CD4-positive, alpha-beta memory T cell (primary cell): ENCODE measurements at regions not wholly inside any gene's neighbourhood (a gene's known extent, or its start where the extent isn't known, plus 50 kb on each side); places are given as distances from the start of the nearest gene placed in this dataset.

Experiments
- CTCF ChIA-PET: fragments of 350-600 bp; sonication (Branson Sonifier 250); formaldehyde crosslinking; loops from one replicate; lab custom pipeline; 2021; ENCODE audit warnings: inconsistent platforms; ENCODE audit not compliant: partially characterized antibody; lab: Charles Lee
- POLR2A ChIA-PET: fragments of 350-600 bp; sonication (Branson Sonifier 250); formaldehyde crosslinking; loops from one replicate; lab custom pipeline; 2021; ENCODE audit not compliant: partially characterized antibody; lab: Charles Lee
- DNase-seq, 5 donors: peaks; one replicate each; pipeline versions ENCODE4 v3.0.0 to v3.0.0-alpha.2; 2020 to 2022; ENCODE audit warnings: mixed read lengths in 1 of 5
- H3K27ac ChIP-seq: one replicate; pipeline ENCODE4 v1.7.0; 2013; ENCODE audit warnings: low read depth, low read length
- H3K27me3 ChIP-seq: 2 replicates; pipeline ENCODE4 v1.7.0; 2013; ENCODE audit warnings: mild to moderate bottlenecking, low read length, moderate library complexity; ENCODE audit not compliant: insufficient read depth
- H3K36me3 ChIP-seq: 2 replicates; pipeline ENCODE4 v1.7.0; 2013; ENCODE audit warnings: mild to moderate bottlenecking, low read length, moderate library complexity; ENCODE audit not compliant: insufficient read depth
- H3K4me1 ChIP-seq: 2 replicates; pipeline ENCODE4 v1.7.0; 2013; ENCODE audit warnings: mild to moderate bottlenecking, low read length, moderate library complexity; ENCODE audit not compliant: insufficient read depth
- H3K4me3 ChIP-seq, 2 donors: one replicate each; pipeline ENCODE4 v1.7.0; 2013; ENCODE audit warnings: low read length in 2 of 2, mild to moderate bottlenecking in 1 of 2
- H3K9me3 ChIP-seq, 2 donors: one replicate each; pipeline ENCODE4 v1.7.0; 2013; ENCODE audit warnings: low read length in 2 of 2, control low read depth in 1 of 2; ENCODE audit not compliant: control insufficient read depth in 1 of 2
- H3K27ac Mint-ChIP-seq, 7 donors: one replicate each; pipeline ENCODE4 v1.8.0; 2020 to 2021; ENCODE audit warnings: mixed read lengths in 7 of 7, mild to moderate bottlenecking in 6 of 7, inconsistent platforms in 3 of 7, moderate library complexity in 3 of 7
- H3K27me3 Mint-ChIP-seq, 2 donors: one replicate each; pipeline ENCODE4 v1.8.0; 2020 to 2021; ENCODE audit warnings: mixed read lengths in 2 of 2
- H3K36me3 Mint-ChIP-seq, 2 donors: one replicate each; pipeline ENCODE4 v1.8.0; 2020 to 2021; ENCODE audit warnings: mixed read lengths in 2 of 2, inconsistent platforms in 1 of 2, mild to moderate bottlenecking in 1 of 2
- H3K4me1 Mint-ChIP-seq, 4 donors: one replicate each; pipeline ENCODE4 v1.8.0; 2020 to 2021; ENCODE audit warnings: mixed read lengths in 4 of 4, mild to moderate bottlenecking in 1 of 4
- H3K4me3 Mint-ChIP-seq, 8 donors: one replicate each; pipeline ENCODE4 v1.8.0; 2020 to 2021; ENCODE audit warnings: mixed read lengths in 8 of 8, mild to moderate bottlenecking in 7 of 8, moderate library complexity in 6 of 8, inconsistent platforms in 3 of 8
- H3K9me3 Mint-ChIP-seq, 8 donors: one replicate each; pipeline ENCODE4 v1.8.0; 2020 to 2021; ENCODE audit warnings: mixed read lengths in 8 of 8, mild to moderate bottlenecking in 5 of 8, inconsistent platforms in 3 of 8, moderate library complexity in 1 of 8
- intact Hi-C: fragments of 100-400 bp; cut with micrococcal nuclease; formaldehyde crosslinking; loops from one replicate; pipeline ENCODE4 v1.15.1; 2023

GRCh38 chr7:25500393-25500921 is 272.2 kb upstream of the NPVF start:
- CTCF ChIA-PET, result no interaction called here
- H3K36me3 Mint-ChIP-seq, result no peaks in the 10 kb centered on the region
- peaks cover 4 to 8% (median 8%) of the 10 kb centered on the region in 4 donors for H3K4me1 Mint-ChIP-seq
- Histone ChIP-seq H3K27me3 (no peaks in the 10 kb centered on the region), H3K4me1 (peaks cover 7% of the 10 kb centered on the region), H3K36me3 (no peaks in the 10 kb centered on the region), H3K27ac (no peak overlapping the region), H3K9me3 (no peaks in the 10 kb centered on the region), H3K4me3 (no peak overlapping the region)
- no peak overlapping the region for H3K4me3 Mint-ChIP-seq
- no peaks in the 10 kb centered on the region for H3K9me3 Mint-ChIP-seq
- DNase-seq, result no peak
- no peak overlapping the region for H3K27ac Mint-ChIP-seq
- POLR2A ChIA-PET, result no interaction called here
- intact Hi-C loops, result no loop called here
- peaks cover 6 to 8% of the 10 kb centered on the region in 2 donors for H3K27me3 Mint-ChIP-seq

GRCh38 chr7:25503306-25503705 is 275.0 kb upstream of the NPVF start:
- no peaks in the 10 kb centered on the region for H3K9me3 ChIP-seq
- no peaks in the 10 kb centered on the region for H3K27me3 ChIP-seq
- no peak overlapping the region for H3K4me3 Mint-ChIP-seq
- ChIA-PET POLR2A (no interaction called here), CTCF (interaction anchor here (1.3 kb wide), 1 partner anchor 244 kb away, joined by 3 read pairs; no protein-coding TSS in a partner anchor)
- H3K27me3 Mint-ChIP-seq, result peaks cover 6 to 8% of the 10 kb centered on the region in 2 donors
- H3K36me3 Mint-ChIP-seq, result no peaks in the 10 kb centered on the region
- H3K4me1 ChIP-seq, result no peaks in the 10 kb centered on the region
- intact Hi-C loops, result no loop called here
- H3K4me1 Mint-ChIP-seq, result no peaks in the 10 kb centered on the region
- H3K36me3 ChIP-seq, result no peaks in the 10 kb centered on the region
- DNase-seq, result no peak
- H3K27ac ChIP-seq, result no peak overlapping the region
- H3K4me3 ChIP-seq, result no peak overlapping the region
- peaks cover 0 to 10% (median 0%) of the 10 kb centered on the region in 8 donors for H3K9me3 Mint-ChIP-seq
- H3K27ac Mint-ChIP-seq, result no peak overlapping the region

- POLR2A ChIA-PET, result no interaction called here
- DNase-seq, result no peak
- Mint-ChIP-seq H3K36me3 (no peaks in the 10 kb centered on the region), H3K9me3 (peaks cover 0 to 9% (median 0%) of the 10 kb centered on the region in 8 donors), H3K4me1 (no peaks in the 10 kb centered on the region), H3K4me3 (no peak overlapping the region), H3K27ac (no peak overlapping the region), H3K27me3 (peaks cover 2 to 3% of the 10 kb centered on the region in 2 donors)
- Histone ChIP-seq H3K36me3 (no peaks in the 10 kb centered on the region), H3K27me3 (no peaks in the 10 kb centered on the region), H3K4me1 (no peaks in the 10 kb centered on the region), H3K9me3 (no peaks in the 10 kb centered on the region), H3K4me3 (no peak overlapping the region), H3K27ac (no peak overlapping the region)
- CTCF ChIA-PET, result no interaction called here
- intact Hi-C loops, result no loop called here
Measured at GRCh38 chr7:25512061-25512687, 283.9 kb upstream of the NPVF start.

GRCh38 chr7:25515633-25516275 is 287.5 kb upstream of the NPVF start:
- no peaks in the 10 kb centered on the region for H3K9me3 ChIP-seq
- H3K27me3 Mint-ChIP-seq, result peaks cover 2 to 3% of the 10 kb centered on the region in 2 donors
- no peak overlapping the region for H3K4me3 ChIP-seq
- H3K4me1 Mint-ChIP-seq, result peaks cover 0 to 12% (median 5%) of the 10 kb centered on the region in 4 donors
- H3K27me3 ChIP-seq, result no peaks in the 10 kb centered on the region
- DNase-seq, result no peak
- no peaks in the 10 kb centered on the region for H3K36me3 ChIP-seq
- ChIA-PET CTCF (no interaction called here), POLR2A (no interaction called here)
- H3K9me3 Mint-ChIP-seq, result peaks cover 0 to 3% (median 0%) of the 10 kb centered on the region in 8 donors
- no peak overlapping the region for H3K4me3 Mint-ChIP-seq
- intact Hi-C loops, result no loop called here
- H3K27ac Mint-ChIP-seq, result no peak overlapping the region
- H3K4me1 ChIP-seq, result no peaks in the 10 kb centered on the region
- H3K27ac ChIP-seq, result no peak overlapping the region
- no peaks in the 10 kb centered on the region for H3K36me3 Mint-ChIP-seq

GRCh38 chr7:25517906-25518305 is 289.6 kb upstream of the NPVF start:
- Mint-ChIP-seq H3K27ac (no peak overlapping the region), H3K9me3 (peaks cover 0 to 3% (median 0%) of the 10 kb centered on the region in 8 donors), H3K36me3 (no peaks in the 10 kb centered on the region), H3K4me1 (peaks cover 0 to 13% (median 5%) of the 10 kb centered on the region in 4 donors), H3K4me3 (no peak overlapping the region), H3K27me3 (peaks cover 2 to 6% of the 10 kb centered on the region in 2 donors)
- H3K27me3 ChIP-seq, result no peaks in the 10 kb centered on the region
- no peak for DNase-seq
- no peaks in the 10 kb centered on the region for H3K4me1 ChIP-seq
- no peak overlapping the region for H3K4me3 ChIP-seq
- no peaks in the 10 kb centered on the region for H3K36me3 ChIP-seq
- CTCF ChIA-PET, result no interaction called here
- no peaks in the 10 kb centered on the region for H3K9me3 ChIP-seq
- POLR2A ChIA-PET, result no interaction called here
- intact Hi-C loops, result no loop called here
- H3K27ac ChIP-seq, result no peak overlapping the region

- no peaks in the 10 kb centered on the region for H3K36me3 Mint-ChIP-seq
- DNase-seq, result no peak
- intact Hi-C loops, result no loop called here
- H3K9me3 Mint-ChIP-seq, result peaks cover 0 to 3% (median 0%) of the 10 kb centered on the region in 8 donors
- peaks cover 3 to 11% of the 10 kb centered on the region in 2 donors for H3K27me3 Mint-ChIP-seq
- no peaks in the 10 kb centered on the region for H3K36me3 ChIP-seq
- H3K27me3 ChIP-seq, result no peaks in the 10 kb centered on the region
- no peaks in the 10 kb centered on the region for H3K4me1 ChIP-seq
- no peak overlapping the region for H3K27ac Mint-ChIP-seq
- H3K27ac ChIP-seq, result no peak overlapping the region
- CTCF ChIA-PET, result no interaction called here
- POLR2A ChIA-PET, result no interaction called here
- no peaks in the 10 kb centered on the region for H3K9me3 ChIP-seq
- H3K4me3 ChIP-seq, result no peak overlapping the region
- H3K4me3 Mint-ChIP-seq, result no peak overlapping the region
- peaks cover 0 to 13% (median 5%) of the 10 kb centered on the region in 4 donors for H3K4me1 Mint-ChIP-seq
Measured at GRCh38 chr7:25520017-25520416, 291.7 kb upstream of the NPVF start.

- Histone ChIP-seq H3K4me1 (no peaks in the 10 kb centered on the region), H3K36me3 (no peaks in the 10 kb centered on the region), H3K4me3 (no peak overlapping the region), H3K27ac (no peak overlapping the region), H3K9me3 (no peaks in the 10 kb centered on the region), H3K27me3 (no peaks in the 10 kb centered on the region)
- intact Hi-C loops, result no loop called here
- H3K27me3 Mint-ChIP-seq, result peaks cover 6 to 12% of the 10 kb centered on the region in 2 donors
- H3K4me3 Mint-ChIP-seq, result no peak overlapping the region
- ChIA-PET POLR2A (no interaction called here), CTCF (no interaction called here)
- no peak for DNase-seq
- peaks cover 0 to 3% (median 0%) of the 10 kb centered on the region in 8 donors for H3K9me3 Mint-ChIP-seq
- H3K36me3 Mint-ChIP-seq, result no peaks in the 10 kb centered on the region
- H3K4me1 Mint-ChIP-seq, result peaks cover 0 to 13% (median 5%) of the 10 kb centered on the region in 4 donors
- no peak overlapping the region for H3K27ac Mint-ChIP-seq
Measured at GRCh38 chr7:25520516-25520915, 292.2 kb upstream of the NPVF start.
